Calu3 (cell line): ENCODE measurements at regions not wholly inside any gene's neighbourhood (a gene's known extent, or its start where the extent isn't known, plus 50 kb on each side); places are given as distances from the start of the nearest gene placed in this dataset.

Experiments used
- BruUV-seq: library from RNA; stranded (reverse); fragments of 400-500 nt; replicated peaks from 2 replicates; lab custom pipeline; 2021; lab: Mats Ljungman, UMichigan
- CTCF ChIA-PET: fragments of 300-600 bp; sonication (Branson Sonifier 250); formaldehyde crosslinking; loops from one replicate; lab custom pipeline; 2022; ENCODE audit warnings: antibody characterized with exemption; lab: Charles Lee
- DNase-seq: peaks from one replicate; pipeline ENCODE4 v3.0.0; 2022
- H3K27ac Mint-ChIP-seq: one replicate; pipeline ENCODE4 v1.8.0; 2022; ENCODE audit warnings: mixed read lengths; ENCODE audit not compliant: unreplicated experiment
- H3K27me3 Mint-ChIP-seq: one replicate; pipeline ENCODE4 v1.8.0; 2022; ENCODE audit warnings: mixed read lengths; ENCODE audit not compliant: unreplicated experiment
- H3K36me3 Mint-ChIP-seq: one replicate; pipeline ENCODE4 v1.8.0; 2022; ENCODE audit warnings: mild to moderate bottlenecking, moderate library complexity, mixed read lengths; ENCODE audit not compliant: insufficient read depth, unreplicated experiment
- H3K4me1 Mint-ChIP-seq: one replicate; pipeline ENCODE4 v1.8.0; 2022; ENCODE audit warnings: mild to moderate bottlenecking, low read depth, mixed read lengths; ENCODE audit not compliant: unreplicated experiment
- H3K4me3 Mint-ChIP-seq: one replicate; pipeline ENCODE4 v1.8.0; 2022; ENCODE audit warnings: mild to moderate bottlenecking, low read depth, moderate library complexity, mixed read lengths; ENCODE audit not compliant: unreplicated experiment
- H3K9me3 Mint-ChIP-seq: one replicate; pipeline ENCODE4 v1.8.0; 2022; ENCODE audit warnings: low read depth, mixed read lengths; ENCODE audit not compliant: unreplicated experiment
- CTCF ChIP-seq: fragments of 200-600 bp; IDR thresholded peaks from one replicate; pipeline ENCODE4 v1.8.0; 2022; ENCODE audit warnings: antibody characterized with exemption; ENCODE audit not compliant: unreplicated experiment
- intact Hi-C: fragments of 100-400 bp; cut with micrococcal nuclease; formaldehyde crosslinking; loops from one replicate; pipeline ENCODE4 v1.10.0; 2022; ENCODE audit not compliant: unreplicated experiment

- CTCF ChIA-PET = no interaction called here
These were observed 85.6 kb upstream of the GAP43 start for GRCh38 chr3:115537669-115538068.

GRCh38 chr3:115547207-115547606, 76.1 kb upstream of the GAP43 start:
- intact Hi-C loops = no loop called here
- CTCF ChIA-PET = no interaction called here
- no TSS peak for BruUV-seq
- DNase-seq = no peak
- Mint-ChIP-seq H3K36me3 (no peaks in the 10 kb centered on the region), H3K27me3 (peaks cover 72% of the 10 kb centered on the region), H3K4me1 (no peaks in the 10 kb centered on the region), H3K9me3 (no peaks in the 10 kb centered on the region), H3K4me3 (no peak overlapping the region), H3K27ac (no peak overlapping the region)
- no peak for TF ChIP-seq CTCF

More at GRCh38 chr3:115537669-115538068, 85.6 kb upstream of the GAP43 start:
- no peak for DNase-seq
- intact Hi-C loops = no loop called here
- Mint-ChIP-seq H3K4me3 (no peak overlapping the region), H3K27ac (no peak overlapping the region), H3K4me1 (no peaks in the 10 kb centered on the region), H3K27me3 (peaks cover 45% of the 10 kb centered on the region), H3K36me3 (no peaks in the 10 kb centered on the region), H3K9me3 (no peaks in the 10 kb centered on the region)
- no peak for TF ChIP-seq CTCF
- BruUV-seq = no TSS peak

GRCh38 chr3:115548611-115549010, 74.7 kb upstream of the GAP43 start:
- Mint-ChIP-seq H3K4me1 (no peaks in the 10 kb centered on the region), H3K4me3 (no peak overlapping the region), H3K36me3 (no peaks in the 10 kb centered on the region), H3K27me3 (peaks cover 78% of the 10 kb centered on the region), H3K9me3 (no peaks in the 10 kb centered on the region), H3K27ac (no peak overlapping the region)
- intact Hi-C loops = no loop called here
- CTCF ChIA-PET = no interaction called here
- no peak for TF ChIP-seq CTCF
- no peak for DNase-seq
- BruUV-seq = no TSS peak

GRCh38 chr3:115549071-115549470, 74.2 kb upstream of the GAP43 start:
- Mint-ChIP-seq H3K4me3 (no peak overlapping the region), H3K27me3 (peaks cover 78% of the 10 kb centered on the region), H3K4me1 (no peaks in the 10 kb centered on the region), H3K27ac (no peak overlapping the region), H3K36me3 (no peaks in the 10 kb centered on the region), H3K9me3 (no peaks in the 10 kb centered on the region)
- no peak for DNase-seq
- intact Hi-C loops = no loop called here
- TF ChIP-seq CTCF = no peak
- no TSS peak for BruUV-seq
- CTCF ChIA-PET = interaction anchor here (0.6 kb wide), 1 partner anchor 138 kb away, joined by 3 read pairs; no protein-coding TSS in a partner anchor
